Fibroblast of mammary gland (primary cell): ENCODE measurements at regions not wholly inside any gene's neighbourhood (a gene's known extent, or its start where the extent isn't known, plus 50 kb on each side); places are given as distances from the start of the nearest gene placed in this dataset.

ENCODE experiments used
- DNase-seq: peaks from one replicate; pipeline ENCODE4 v3.0.0-alpha.2; 2010; ENCODE audit warnings: low read depth
- H3K4me3 ChIP-seq: 2 replicates; pipeline ENCODE4 v1.5.1; 2011; ENCODE audit warnings: low read depth, mild to moderate bottlenecking, low read length, moderate library complexity; ENCODE audit not compliant: control insufficient read depth
- TF ChIP-seq, protein P1 (sequence below): conservative IDR thresholded peaks from 2 replicates; pipeline ENCODE4 v1.5.1; 2011; ENCODE audit warnings: low read depth, low read length, inconsistent platforms; ENCODE audit not compliant: control insufficient read depth, insufficient read depth

DNA sequence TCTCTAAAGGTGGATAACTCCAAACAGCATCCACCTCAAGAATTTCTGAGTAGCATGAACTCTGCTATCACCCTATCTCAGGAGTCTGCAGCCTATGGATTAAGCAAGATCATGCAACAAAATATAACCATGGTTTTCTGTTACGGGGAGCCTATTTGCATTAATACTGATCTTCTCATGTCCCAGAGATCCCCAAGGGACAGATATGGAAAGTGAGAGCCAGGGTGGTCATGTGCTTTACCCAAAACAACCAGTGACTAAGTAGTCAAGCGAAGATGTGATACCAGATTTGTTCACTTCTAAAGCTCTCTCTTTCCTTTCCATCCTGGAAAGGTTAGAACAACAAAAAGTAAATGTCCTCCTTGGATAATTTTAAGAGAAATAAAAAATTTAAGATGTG is 125.1 kb downstream of the PRRX1 start:
- TF ChIP-seq, protein P1, sequence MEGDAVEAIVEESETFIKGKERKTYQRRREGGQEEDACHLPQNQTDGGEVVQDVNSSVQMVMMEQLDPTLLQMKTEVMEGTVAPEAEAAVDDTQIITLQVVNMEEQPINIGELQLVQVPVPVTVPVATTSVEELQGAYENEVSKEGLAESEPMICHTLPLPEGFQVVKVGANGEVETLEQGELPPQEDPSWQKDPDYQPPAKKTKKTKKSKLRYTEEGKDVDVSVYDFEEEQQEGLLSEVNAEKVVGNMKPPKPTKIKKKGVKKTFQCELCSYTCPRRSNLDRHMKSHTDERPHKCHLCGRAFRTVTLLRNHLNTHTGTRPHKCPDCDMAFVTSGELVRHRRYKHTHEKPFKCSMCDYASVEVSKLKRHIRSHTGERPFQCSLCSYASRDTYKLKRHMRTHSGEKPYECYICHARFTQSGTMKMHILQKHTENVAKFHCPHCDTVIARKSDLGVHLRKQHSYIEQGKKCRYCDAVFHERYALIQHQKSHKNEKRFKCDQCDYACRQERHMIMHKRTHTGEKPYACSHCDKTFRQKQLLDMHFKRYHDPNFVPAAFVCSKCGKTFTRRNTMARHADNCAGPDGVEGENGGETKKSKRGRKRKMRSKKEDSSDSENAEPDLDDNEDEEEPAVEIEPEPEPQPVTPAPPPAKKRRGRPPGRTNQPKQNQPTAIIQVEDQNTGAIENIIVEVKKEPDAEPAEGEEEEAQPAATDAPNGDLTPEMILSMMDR: no peak
- H3K4me3 ChIP-seq: no peak overlapping the region

DNA sequence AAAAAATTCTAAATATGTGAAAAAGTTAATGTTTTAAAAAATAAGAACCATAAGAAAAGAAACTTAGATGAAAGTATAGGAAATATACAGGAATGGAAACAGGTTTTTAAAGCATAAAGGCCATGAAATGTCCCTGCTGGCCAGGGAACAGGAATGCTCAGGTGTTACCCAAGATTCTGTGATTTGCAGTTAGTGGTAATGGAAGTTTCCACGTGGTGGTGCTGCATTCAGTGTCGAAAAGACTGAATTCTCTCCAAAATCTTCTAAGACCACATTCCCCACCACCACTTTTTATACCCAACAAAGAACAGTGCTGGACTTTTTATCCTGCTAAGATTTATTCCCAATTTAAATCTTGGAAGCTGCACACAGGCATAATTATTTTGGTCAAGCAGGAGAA is 126.2 kb downstream of the PRRX1 start:
- TF ChIP-seq, protein P1: peak; percentile 19
- H3K4me3 ChIP-seq: no peak overlapping the region
- DNase-seq: no peak

More for the DNA sequence above, 125.1 kb downstream of the PRRX1 start:
- DNase-seq: no peak

DNA sequence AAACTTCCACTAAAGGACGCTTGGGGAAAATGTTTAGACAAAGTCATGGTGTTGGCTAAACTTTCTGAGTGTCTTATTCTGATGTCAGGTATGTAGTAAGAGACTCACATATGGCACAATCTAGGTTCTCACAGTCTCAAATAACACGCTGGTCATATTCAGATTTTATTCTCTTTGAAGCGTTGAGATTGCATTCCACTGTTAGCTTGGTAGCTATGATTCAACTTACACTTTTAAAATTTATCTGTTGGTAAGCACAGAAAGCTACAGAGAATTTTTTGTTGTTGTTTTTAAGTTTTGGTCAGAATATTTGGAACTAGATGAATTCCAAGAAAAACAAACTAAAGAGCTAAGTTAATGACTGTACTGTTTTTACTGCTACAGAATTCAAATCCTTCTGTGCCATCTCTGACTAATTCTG is 126.7 kb downstream of the PRRX1 start:
- DNase-seq: peak; percentile 65
- no peak overlapping the region for H3K4me3 ChIP-seq
- TF ChIP-seq, protein P1: no peak

DNA sequence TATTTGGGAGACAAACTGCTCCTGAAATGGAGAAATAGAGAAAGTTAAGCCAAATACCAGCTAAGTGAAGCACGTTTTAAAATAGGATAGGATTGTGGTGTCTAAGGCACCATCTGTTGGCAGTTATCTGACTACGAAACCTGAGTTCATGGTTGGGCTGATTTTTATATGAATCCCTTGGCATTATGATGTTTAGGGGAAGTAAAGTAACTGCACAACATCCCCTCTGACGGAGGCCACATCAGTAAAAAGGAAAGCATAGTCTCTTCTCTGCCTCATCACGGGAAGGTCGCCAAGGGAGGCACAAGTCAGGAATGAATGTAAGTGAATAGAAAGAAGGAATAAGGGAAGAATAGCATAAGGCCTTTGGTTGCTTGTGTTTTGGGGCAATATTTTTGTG is 128.0 kb downstream of the PRRX1 start:
- TF ChIP-seq, protein P1: no peak
- no peak overlapping the region for H3K4me3 ChIP-seq
- DNase-seq: peak; percentile 30

DNA sequence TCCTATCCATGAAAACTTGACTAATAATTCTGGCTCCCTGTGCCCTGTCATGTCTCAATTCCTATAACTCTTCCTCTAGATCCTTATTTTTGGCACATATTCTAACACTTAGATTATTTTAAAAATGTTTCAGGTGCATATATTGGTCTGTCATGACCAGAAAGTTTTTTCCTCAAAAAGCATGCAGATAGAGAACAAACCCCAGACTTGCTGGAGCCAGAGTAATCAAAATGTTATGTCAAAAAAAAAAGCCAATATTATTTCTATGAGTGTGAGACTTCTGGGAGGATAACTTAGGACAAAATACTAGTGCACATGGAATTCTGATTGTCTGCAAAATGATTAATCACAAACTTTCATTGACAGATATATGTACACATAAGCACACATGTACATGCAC is 135.1 kb upstream of the MROH9 start:
- H3K4me3 ChIP-seq: no peak overlapping the region
- DNase-seq: no peak

DNA sequence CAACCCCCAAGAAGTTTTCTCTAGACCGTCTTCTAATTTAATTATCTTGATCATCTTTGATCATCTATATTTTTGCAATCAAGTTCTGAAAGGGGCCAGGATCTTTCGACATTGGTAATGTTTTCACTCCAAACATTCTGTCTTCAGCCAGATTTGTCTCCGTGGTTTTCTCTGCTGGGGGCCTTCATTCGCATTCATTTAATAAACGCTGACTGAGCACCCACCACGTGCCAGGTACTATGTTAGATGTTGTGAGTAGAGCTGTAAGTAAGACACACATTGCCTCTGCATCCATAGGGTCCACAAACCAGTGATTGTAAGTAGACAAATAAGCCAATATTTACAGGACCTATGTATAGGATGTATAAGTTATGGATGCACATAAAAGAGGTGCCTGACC is 134.5 kb upstream of the MROH9 start:
- TF ChIP-seq, protein P1: no peak
- no peak for DNase-seq
- no peak overlapping the region for H3K4me3 ChIP-seq

More for the DNA sequence above, 135.1 kb upstream of the MROH9 start:
- TF ChIP-seq, protein P1: no peak

DNA sequence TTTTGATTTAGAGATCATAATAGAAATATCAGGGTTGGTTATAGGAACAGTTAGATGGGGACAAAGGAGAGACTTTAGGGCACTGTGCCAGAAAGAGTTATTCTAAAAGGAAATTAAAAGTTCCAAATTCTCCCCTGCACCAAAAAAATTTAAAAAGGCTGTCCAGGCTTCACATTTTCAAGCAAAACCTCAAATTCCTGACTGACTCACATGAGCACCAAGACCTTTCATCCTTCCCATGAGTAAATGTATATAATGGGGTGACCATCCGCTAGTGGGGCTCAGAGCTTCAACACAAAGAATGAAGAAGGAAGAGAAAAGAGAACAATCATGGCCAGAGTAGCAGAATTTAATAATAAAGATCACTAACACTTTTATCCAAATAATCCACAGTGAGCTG is 131.6 kb upstream of the MROH9 start:
- DNase-seq: no peak
- H3K4me3 ChIP-seq: no peak overlapping the region
- TF ChIP-seq, protein P1: no peak
